Cardiac fibroblast (primary cell): ENCODE measurements at regions not wholly inside any gene's neighbourhood (a gene's known extent, or its start where the extent isn't known, plus 50 kb on each side); places are given as distances from the start of the nearest gene placed in this dataset.

Experiments
- DNase-seq, 2 donors: peaks; one replicate each; pipeline versions ENCODE4 v3.0.0 to v3.0.0-alpha.2; 2010; ENCODE audit warnings: low read depth in 2 of 2
- H3K4me3 ChIP-seq, 2 donors: replicated peaks in 1 of 2; 1 replicate in 1 of 2; 2 replicates in 1 of 2; pipeline ENCODE4 v1.5.1; 2011; ENCODE audit warnings: low read depth in 2 of 2, low read length in 2 of 2, mild to moderate bottlenecking in 2 of 2, moderate library complexity in 1 of 2
- TF ChIP-seq, protein P1 (sequence below): IDR thresholded peaks from one replicate; pipeline ENCODE4 v1.5.1; 2011; ENCODE audit warnings: low read depth, mild to moderate bottlenecking, low read length, inconsistent platforms

DNA sequence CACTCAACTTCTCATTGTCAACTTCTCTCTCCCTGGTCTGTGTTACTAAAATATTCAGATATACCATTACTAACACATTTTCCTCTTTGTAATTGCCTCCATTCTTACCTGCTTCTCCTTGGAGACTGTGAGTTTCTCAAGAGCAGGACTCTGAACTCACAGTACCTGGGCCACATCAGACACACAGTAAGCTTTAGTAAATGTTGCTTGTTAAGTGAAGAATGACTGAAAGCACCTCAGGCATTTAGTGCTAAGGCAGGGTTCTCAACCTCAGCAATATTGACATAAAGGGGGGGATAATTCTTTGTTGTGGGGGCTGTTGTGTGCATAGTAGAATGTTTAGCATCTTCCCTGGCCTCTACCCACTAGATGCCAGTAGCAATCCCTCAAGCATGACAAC lies 72.0 kb upstream of the RAB11FIP2 start:
- H3K4me3 ChIP-seq: no peak overlapping the region
- TF ChIP-seq, protein P1, sequence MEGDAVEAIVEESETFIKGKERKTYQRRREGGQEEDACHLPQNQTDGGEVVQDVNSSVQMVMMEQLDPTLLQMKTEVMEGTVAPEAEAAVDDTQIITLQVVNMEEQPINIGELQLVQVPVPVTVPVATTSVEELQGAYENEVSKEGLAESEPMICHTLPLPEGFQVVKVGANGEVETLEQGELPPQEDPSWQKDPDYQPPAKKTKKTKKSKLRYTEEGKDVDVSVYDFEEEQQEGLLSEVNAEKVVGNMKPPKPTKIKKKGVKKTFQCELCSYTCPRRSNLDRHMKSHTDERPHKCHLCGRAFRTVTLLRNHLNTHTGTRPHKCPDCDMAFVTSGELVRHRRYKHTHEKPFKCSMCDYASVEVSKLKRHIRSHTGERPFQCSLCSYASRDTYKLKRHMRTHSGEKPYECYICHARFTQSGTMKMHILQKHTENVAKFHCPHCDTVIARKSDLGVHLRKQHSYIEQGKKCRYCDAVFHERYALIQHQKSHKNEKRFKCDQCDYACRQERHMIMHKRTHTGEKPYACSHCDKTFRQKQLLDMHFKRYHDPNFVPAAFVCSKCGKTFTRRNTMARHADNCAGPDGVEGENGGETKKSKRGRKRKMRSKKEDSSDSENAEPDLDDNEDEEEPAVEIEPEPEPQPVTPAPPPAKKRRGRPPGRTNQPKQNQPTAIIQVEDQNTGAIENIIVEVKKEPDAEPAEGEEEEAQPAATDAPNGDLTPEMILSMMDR: no peak
- no peak for DNase-seq

DNA sequence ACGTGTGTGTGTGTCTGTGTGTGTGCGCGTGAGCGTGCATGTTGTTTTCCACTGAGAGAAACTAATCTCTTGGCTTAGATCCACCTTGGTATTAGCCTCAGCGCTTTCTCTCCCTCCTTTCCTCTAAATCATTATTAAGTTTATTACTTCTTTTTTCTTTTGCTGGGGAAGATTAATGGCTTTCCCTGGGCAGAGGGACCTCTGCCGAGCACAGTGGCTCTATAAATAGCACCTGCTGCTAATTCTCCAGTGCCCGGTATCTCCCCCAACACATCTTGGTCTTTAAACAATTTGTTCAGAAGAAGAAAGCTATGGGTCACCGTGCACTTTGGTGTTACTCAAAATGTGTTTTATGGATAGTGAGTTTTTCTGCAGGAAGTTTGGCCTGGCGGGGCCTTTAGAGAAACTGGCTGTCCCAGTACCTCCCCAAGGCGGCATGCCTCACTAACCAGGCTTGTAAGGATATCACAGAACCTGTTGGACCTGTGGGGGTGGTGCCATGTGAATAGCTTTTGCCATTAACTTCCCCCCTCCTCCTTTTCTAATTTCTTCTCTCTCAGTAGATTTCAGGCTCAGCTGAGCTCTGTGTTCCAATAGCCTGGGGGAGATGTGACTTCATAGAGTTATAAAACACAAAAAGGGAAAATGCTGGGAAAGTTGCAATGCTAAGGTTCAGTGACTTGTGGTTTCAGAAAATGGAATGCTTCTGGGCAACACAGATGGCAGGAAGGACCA lies 70.1 kb upstream of the RAB11FIP2 start:
- no peak overlapping the region for H3K4me3 ChIP-seq
- no peak for DNase-seq
- TF ChIP-seq, protein P1: no peak

DNA sequence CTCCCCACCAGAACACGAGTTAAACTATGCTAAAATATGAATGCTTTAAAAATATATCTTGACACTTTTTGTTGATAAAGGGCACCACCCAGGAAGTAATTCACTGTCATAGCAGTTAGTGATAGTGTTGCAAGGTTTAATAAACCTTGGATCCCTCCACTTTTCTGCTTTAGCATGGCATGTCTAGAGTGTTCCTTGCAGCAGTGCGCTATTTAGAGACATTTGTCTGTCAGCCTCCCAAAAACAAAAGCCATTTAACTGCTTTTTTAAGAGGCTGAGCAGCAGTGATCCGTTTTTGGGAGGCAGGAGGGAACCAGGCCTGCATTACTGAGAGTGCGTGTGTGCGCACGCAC lies 69.6 kb upstream of the RAB11FIP2 start:
- no peak overlapping the region for H3K4me3 ChIP-seq
- TF ChIP-seq, protein P1: no peak
- DNase-seq: no peak

DNA sequence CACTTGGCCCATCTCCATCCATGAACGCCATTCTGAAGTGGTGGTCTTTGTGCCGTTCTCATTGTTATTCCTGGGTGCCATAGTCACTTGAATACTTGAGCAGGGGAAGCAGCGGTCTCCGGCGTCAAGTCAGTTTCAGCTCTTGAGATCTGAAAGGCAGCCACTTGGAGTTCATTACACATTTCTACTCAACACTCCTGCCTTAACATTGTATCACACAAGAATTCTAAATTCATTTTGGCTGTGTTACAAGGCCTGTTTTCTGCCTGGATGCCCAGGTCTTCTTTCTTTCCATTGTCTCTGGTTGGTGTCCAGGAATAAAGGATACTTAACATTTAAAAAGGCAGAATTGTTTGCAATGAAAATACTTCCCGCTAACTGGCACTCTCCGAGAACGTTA lies 69.0 kb upstream of the RAB11FIP2 start:
- DNase-seq: no peak
- H3K4me3 ChIP-seq: no peak overlapping the region
- TF ChIP-seq, protein P1: no peak

DNA sequence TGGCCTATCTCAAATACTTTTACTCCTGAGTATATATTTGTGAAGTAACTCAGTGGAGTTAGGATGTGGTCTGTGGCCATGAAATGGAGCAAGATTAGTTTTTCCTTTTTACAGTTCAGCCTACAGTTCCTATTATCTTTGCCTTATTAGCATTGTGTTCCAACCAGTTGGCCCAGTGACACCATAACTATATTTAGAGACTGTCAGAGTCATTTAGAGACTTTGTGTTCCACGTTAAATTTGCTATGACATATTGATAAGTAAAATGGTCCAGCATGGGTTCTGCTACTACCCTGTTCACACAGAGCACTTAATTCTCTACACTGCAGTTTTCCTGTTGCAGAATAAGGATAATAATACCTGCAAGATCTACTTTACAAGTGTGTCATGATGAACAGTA lies 68.3 kb upstream of the RAB11FIP2 start:
- TF ChIP-seq, protein P1: no peak
- no peak for DNase-seq
- no peak overlapping the region for H3K4me3 ChIP-seq

DNA sequence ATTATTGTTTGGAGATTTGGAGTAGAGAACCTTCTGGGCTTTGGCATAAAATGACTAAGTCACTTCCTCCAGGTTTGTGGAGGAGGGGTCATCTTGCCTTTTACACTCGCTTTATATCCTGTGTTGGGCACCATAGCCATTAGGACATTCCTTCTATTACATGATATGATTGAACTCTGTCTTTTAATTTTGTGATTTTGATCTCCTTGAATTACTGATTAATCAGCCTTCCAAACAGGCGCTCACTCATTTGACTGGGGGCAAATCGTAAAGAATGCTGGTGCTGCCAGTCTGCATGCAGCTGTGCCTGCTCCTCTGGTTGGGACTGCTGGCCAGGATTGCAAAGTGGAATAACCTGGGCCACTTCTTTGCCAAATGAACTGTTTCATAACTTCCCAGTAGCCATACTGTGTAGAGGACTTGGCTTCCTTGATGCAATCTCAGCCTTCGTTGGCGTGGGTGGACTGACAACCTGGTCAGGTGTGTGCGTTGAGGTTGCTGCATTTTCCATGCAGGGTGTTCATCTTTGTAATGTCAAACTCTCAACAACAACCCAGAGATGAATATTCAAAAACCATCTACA lies 65.9 kb upstream of the RAB11FIP2 start:
- TF ChIP-seq, protein P1: no peak
- DNase-seq: no peak
- no peak overlapping the region for H3K4me3 ChIP-seq
